ENCODE measurements at regions not wholly inside any gene's neighbourhood (a gene's known extent, or its start where the extent isn't known, plus 50 kb on each side); places are given as distances from the start of the nearest gene placed in this dataset.
"Not testable (repeated sequence)": the region's sequence is repeated elsewhere in the genome, so short reads cannot be mapped to it uniquely, and the experiment has no call there.

DNA sequence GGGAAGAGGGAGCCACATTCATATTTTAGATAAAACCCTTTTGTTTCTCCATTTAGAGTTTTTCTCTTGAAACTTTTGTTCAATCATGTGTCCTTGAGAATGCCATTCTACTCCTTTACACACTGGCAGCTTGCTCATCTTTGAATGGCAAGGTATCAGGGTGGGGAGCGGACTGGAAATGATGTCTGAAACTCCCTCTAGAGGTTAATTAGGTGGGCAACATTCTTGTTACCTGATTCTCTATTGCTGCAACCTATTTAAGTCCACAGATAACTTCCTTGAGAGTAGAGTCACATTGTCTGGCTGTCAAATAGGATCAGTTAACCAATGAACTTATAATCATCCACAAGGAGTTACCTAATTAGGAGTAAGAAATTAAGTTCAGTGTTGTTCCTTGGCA is 533.6 kb upstream of the API5 start:
- DNase-seq = no peak

GRCh38 chr11:42779555-42779954 is 532.2 kb upstream of the API5 start:
- no peak for DNase-seq

DNA sequence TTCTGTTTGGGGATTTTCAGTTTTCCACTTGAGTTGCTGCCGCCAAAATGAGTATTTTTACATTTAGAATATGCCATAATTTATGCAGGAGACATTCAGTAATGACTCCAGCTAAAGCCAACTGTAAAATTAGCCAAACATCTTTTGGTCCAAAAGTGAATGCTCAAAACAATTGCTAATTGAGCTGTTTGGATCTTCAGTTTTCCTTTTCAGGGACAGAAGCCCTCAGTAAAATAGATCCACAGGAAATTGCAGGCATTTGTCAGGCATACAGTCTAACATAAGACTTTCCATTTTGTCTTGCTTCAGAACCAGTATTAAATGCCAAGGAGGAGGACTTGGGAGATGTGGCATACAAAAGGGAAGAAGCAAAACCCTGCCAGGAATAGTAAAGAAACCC is 524.8 kb upstream of the API5 start:
- no peak for DNase-seq

DNA sequence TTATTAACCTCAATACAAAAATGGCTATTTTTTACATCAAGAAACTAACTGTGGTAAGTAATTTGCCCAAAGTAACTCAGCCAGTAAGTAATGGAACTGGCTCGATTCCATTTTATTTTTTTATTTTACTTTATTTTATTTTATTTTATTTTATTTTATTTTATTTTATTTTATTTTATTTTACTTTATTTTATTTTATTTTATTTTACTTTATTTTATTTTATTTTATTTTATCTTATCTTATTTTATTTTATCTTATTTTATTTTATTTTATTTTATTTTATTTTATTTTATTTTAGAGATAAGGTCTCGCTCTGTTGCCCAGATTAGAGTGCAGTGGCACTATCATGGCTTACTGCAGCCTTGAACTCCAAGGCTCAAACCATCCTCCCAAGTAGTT is 516.3 kb upstream of the API5 start:
- not testable (repeated sequence) for DNase-seq

DNA sequence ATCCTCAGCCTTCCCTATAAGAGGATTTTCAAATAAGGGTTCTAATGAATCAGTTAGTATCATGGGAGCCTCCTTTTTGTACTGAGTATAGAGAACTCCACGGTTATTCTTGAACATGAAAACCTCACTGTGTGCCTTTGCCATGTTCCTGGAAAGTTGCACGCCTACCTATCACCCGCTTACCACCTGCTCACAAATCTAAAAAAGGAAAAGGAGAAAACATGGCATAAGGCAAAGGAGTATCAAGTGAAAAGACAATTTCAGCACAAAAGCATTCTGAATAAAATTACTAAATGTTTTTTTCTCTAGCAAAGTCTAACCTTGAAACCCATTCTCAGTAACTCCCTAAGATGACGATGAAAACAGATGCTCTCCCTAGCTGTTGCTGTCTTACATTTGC is 511.8 kb upstream of the API5 start:
- DNase-seq = no peak

DNA sequence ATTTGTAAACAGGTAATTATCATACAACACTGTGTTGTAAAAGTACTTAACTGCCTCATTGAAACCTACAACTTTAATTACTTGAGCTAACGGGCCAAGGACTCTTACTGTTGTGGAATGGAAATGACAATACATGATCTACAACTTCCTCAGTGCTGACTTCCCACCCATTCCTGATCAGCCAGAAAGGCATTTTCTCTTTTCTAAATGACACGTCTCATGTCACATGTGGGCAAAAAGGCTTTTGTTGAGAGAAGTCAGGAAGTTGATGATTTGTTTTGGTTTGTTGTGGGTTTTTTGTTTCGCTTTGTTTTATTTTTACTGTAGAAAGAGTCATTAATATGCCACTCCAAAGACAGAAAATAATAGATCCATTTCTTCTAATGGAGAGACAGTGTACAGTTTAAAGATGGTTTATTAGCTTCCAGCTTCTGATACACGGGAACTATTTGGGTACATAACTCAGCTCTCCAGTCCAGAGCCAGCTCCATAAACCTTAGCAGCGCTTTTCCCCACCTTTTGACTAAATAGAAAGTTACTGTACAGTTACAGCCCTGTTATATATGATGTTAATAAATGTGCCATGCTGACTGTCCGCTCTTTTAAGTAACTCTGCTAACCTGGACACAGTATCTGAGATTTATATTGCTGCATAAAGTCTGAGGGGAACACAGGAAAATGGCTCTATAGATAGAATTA is 509.4 kb upstream of the API5 start:
- DNase-seq = no peak

- no peak for DNase-seq
Observed at GRCh38 chr11:42806191-42806590, 505.6 kb upstream of the API5 start.

GRCh38 chr11:42812361-42812760 is 499.4 kb upstream of the API5 start:
- DNase-seq = no peak

GRCh38 chr11:42812960-42813359 is 498.8 kb upstream of the API5 start:
- no peak for DNase-seq

DNA sequence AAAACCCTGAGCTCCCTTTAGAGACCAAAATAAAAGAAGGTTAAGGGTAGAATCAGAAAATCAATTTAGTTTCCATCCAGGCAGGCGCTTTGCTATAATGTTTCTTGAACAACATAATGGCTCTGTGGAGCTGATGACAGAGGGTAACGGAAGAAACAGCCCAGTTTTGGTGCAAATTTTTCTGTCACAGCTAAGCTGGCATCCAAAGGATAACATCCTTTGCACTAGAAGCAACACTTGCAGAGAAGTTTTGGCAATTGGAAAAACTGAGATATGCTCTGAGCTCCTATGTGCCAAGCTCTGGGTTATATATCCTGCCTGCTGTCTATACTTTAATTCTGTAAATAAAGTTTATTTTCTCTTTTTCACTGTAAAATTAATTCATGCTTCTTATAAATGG is 495.3 kb upstream of the API5 start:
- DNase-seq = no peak

GRCh38 chr11:42819126-42819525 is 492.7 kb upstream of the API5 start:
- DNase-seq = no peak

- not testable (repeated sequence) for DNase-seq
Observed at GRCh38 chr11:42822188-42822587, 489.6 kb upstream of the API5 start.

- no peak for DNase-seq
Observed at GRCh38 chr11:42823546-42823945, 488.2 kb upstream of the API5 start.

- DNase-seq = no peak
Observed at GRCh38 chr11:42824067-42824466, 487.7 kb upstream of the API5 start.

DNA sequence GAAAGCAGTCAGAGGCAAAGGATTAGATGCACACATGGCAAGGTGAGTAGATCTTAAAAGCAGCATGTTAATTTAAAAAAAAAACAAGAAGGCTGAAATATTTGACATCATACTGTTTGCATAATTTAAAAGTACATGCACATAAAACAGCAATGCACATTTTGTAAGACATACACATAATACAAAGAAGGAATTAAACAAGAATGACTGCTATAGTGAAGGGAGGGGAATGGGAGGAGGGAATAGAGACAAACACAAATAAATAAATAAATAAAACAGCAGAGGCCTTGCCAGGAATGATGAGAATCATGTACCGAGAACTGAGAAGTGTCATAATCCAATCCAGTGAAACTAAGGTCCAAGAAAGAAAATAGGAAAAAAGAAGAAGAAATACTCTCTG is 486.2 kb upstream of the API5 start:
- DNase-seq = no peak

DNA sequence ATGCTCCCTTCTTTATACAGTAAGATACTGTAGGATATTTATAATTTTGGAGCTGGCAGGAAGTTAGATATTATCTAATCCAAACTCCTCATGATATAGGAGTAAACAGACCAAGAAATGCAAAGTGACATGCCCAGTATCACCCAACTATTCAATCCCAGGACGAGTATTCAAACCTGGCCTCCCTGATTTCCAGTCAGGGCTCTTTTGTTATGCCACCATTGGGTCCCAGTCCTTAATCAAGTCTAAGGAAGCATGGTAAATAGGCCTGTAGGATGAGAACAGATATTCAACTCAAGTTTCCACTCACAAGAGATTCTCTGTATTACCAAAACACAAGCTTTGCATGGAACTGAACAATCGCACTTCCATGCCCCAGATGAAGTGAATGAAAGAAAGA is 484.0 kb upstream of the API5 start:
- DNase-seq = no peak

- DNase-seq = no peak
Observed at GRCh38 chr11:42837994-42838393, 473.8 kb upstream of the API5 start.

DNA sequence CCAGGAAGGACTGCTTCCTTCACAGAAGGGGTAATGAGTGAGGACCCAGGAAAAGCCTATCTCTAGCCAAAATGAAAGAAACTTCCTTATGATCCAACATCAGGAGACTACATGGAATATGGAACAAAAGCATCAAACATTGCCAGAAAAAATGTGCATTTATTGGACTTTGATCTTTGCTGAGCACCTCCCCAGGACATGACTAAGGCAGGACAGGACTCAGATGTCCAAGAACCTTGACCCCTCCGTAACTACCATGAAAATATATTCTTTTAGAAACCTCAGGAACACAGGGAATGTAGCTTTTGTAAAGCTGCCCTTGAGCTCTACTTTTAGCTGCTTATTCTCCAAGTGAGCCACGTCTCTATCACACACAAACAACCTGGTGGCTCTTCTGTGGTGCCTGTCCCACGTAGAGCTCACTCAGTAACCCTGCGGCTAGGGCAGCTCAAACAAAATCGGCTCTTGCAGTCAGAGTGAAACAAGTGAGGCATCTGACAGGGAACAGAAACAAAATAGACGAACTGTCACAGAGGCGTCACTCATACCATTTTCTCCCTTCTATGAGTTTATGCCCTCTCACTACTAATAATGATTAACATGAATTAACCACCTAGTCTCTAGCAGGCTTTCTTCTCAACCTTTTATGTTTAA is 471.5 kb upstream of the API5 start:
- DNase-seq = no peak

DNA sequence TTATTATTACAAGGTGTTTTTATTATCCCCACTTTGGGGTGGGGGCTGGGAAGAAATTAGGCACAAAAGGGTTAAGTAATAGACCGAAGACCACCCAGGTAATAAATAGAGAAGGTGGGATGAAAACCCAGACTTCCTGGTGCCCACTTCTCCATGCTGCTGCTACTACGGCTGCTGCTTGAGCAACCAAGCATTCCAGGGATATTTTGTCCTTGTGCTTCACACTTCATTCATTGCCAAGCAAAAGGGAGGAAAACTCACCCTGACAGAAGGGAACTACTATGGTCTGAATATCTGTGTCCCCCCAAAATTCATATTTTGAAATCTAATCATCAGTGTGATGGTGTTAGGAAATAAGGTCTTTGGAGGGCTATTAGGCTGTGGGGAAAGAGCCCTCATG is 470.9 kb upstream of the API5 start:
- DNase-seq = no peak

DNA sequence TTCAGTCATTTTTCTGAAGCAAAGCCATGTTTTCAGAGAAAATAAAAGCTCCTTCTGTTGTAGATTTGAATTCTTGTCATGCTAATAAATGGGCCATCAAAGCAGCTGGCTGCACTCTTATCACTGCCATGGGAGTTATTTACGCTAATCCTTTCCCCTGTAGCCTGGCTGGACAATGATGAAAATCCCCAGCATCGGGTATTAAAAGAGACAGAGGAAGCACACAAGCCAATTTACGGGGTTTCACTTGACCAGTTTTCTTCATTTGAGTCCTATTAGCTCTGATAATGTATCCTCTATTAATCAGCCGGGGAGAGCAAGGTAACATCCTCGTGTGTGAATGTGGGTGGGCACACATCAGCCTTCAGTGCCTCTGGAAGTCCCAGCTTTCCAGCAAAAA is 470.2 kb upstream of the API5 start:
- DNase-seq = no peak

DNA sequence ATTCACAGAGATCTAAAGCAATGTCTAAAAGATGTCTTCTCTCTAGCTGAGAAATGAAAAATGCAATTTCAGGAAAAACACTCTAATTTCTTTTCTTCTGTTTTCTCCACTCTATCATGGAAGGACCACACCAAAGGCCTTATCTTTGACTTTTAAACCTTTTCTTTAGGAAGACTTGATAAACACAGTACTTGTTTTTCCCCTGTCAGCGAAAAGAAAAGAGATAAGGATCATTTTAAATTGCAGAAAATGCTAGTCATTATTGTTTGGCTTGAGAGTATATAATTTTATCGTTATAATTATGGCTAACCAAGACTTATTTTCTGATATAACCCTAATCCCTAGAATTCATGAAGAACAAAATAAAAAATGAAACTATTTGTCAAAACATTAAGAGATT is 462.4 kb upstream of the API5 start:
- DNase-seq = no peak

- no peak for DNase-seq
Observed at GRCh38 chr11:42857344-42857743, 454.5 kb upstream of the API5 start.

- no peak for DNase-seq
Observed at GRCh38 chr11:42870480-42870879, 441.3 kb upstream of the API5 start.

GRCh38 chr11:42873800-42874405 is 437.9 kb upstream of the API5 start:
- not testable (repeated sequence) for DNase-seq

DNA sequence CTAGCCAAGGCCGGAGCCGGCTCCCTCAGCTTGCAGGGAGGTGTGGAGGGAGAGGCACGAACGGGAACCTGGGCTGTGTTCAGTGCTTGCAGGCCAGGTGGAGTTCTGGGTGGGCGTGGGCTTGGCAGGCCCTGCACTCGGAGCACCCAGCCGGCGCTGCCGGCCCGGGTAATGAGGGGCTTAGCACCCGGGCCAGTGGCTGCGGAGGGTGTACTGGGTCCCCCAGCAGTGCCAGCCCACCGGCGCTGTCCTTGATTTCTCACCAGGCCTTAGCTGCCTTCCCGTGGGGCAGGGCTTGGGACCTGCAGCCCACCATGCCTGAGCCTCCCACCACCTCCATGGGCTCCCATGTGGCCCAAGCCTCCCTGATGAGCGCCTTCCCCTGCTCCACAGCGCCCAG is 430.5 kb upstream of the API5 start:
- DNase-seq = not testable (repeated sequence)
